PC-9 (cell line): ENCODE measurements at regions not wholly inside any gene's neighbourhood (a gene's known extent, or its start where the extent isn't known, plus 50 kb on each side); places are given as distances from the start of the nearest gene placed in this dataset.

Experiments used
- EZH2 ChIP-seq: fragments of 200-600 bp; sonication (generic); IDR thresholded peaks from 2 replicates; pipeline ENCODE4 v1.8.0; 2017; ENCODE audit warnings: antibody characterized with exemption, low read depth
- TF ChIP-seq, protein P1 (sequence below): fragments of 200-600 bp; sonication (generic); conservative IDR thresholded peaks from 2 replicates; pipeline ENCODE4 v1.6.1; 2017; ENCODE audit warnings: mixed run types, antibody characterized with exemption, mild to moderate bottlenecking, moderate library complexity

DNA sequence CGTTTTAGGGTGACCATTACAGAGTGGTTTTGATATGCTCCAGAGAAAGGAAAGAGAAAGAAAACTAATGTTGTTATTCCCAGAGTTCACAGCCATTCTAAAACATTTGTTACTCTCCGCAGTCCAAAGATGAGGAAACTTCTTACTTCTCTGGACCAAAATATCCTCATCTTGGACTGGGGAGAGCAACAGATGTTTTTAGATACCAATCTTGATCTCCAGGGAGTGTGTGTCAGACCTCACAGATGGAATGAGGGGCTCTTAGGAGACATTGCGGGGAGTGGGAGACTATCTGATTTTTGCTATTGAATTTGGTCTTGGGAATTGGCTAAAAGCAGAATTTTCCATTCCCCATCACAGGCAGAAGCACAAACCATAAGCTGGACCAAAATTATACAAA, 110.8 kb downstream of the TNFAIP3 start:
- TF ChIP-seq, protein P1, sequence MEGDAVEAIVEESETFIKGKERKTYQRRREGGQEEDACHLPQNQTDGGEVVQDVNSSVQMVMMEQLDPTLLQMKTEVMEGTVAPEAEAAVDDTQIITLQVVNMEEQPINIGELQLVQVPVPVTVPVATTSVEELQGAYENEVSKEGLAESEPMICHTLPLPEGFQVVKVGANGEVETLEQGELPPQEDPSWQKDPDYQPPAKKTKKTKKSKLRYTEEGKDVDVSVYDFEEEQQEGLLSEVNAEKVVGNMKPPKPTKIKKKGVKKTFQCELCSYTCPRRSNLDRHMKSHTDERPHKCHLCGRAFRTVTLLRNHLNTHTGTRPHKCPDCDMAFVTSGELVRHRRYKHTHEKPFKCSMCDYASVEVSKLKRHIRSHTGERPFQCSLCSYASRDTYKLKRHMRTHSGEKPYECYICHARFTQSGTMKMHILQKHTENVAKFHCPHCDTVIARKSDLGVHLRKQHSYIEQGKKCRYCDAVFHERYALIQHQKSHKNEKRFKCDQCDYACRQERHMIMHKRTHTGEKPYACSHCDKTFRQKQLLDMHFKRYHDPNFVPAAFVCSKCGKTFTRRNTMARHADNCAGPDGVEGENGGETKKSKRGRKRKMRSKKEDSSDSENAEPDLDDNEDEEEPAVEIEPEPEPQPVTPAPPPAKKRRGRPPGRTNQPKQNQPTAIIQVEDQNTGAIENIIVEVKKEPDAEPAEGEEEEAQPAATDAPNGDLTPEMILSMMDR, result no peak
- TF ChIP-seq EZH2, result no peak
